HPDE6-E6E7 (cell line): ENCODE measurements at regions not wholly inside any gene's neighbourhood (a gene's known extent, or its start where the extent isn't known, plus 50 kb on each side); places are given as distances from the start of the nearest gene placed in this dataset.

Source experiments
- DNase-seq: peaks from one replicate; pipeline ENCODE4 v3.0.0; 2011; ENCODE audit warnings: missing footprints; ENCODE audit errors: extremely low spot score

DNA sequence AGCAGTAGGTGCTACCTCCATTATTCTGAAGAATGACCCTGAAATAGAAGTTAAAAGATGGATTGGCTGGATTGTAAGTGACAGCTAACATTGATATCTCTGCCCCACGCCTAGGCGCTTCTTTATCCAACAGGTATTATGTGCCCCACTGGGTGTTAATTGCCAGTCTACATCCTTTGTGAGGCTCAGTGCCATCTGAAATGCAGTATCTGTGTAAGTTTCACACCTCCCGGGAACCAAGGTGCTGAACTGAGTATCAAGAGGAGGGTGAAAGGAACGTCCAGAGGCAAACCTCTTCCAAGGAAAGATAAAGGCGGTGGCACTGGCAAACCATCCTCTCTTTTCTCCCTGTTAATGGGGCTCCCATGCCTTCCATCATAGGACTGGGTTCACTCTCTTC, 181.1 kb upstream of the UBL3 start:
- no peak for DNase-seq

DNA sequence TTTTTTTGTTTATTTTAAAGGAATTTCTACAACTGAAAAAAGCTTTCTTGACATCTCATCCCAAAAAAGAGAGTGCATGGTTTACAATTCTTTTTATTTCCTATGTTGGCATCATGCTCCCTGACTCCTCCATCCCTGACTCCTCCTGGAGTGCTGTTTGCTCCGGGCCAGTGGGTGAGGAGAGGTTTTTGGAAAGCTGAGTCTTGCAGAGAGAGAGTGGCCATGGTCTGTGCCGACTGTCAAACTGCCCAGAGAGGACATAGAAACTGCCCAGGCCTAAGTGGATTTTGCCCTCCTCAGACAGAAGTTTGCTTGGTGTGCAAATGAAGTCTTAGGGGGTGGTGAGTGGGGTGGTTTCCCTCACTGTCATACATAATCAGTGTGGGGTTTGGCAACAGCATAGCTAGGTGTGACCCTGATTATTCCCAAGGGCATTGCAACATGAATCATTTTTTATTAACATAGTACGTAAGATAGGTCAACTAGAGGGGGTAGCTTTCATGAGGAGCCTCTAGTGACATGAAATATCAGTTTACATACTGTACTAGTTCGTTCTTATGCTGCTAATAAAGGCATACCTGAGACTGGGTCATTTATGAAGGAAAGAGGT, 179.8 kb upstream of the UBL3 start:
- no peak for DNase-seq

DNA sequence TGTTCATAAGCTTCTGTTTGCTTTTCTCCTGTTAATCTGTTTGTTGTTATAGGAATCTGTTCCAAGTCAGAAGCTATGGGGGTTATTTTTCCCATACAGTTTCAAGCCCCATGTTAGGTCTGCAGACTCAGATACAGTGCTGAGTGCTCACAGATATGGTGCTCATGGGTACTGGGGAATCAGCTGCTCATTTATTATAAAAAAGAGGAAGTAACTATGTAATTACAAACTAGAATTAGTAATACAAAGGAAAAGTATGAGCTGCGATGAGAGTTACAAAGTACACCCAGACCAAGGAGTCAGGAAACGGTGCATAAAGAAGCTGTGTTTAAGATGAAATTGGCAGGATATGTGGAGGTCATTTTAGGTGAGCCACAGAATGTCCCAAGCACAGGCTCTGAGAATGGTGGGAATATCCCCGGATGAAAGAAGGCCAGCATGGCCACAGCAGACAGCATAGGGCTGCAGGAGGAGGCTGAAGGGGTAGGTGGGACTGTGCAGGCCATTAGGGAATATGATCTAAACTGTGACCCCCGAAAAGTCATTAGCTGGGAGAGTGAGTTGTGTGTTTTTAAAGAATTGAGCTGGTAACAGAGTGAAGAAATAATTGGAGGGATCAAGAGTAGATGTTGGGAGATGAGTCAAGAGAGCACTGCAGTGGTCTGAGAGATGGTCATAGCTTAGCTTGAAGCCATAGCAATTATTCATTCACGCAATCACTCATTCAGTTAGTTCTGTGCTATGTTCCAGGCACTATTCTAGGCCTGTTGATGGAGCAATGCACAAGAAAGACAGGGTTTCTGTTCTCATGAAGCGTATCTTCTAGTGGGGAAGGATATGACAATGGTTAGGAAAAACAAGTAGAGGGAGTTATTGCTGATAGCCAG, 177.4 kb upstream of the UBL3 start:
- DNase-seq = no peak

DNA sequence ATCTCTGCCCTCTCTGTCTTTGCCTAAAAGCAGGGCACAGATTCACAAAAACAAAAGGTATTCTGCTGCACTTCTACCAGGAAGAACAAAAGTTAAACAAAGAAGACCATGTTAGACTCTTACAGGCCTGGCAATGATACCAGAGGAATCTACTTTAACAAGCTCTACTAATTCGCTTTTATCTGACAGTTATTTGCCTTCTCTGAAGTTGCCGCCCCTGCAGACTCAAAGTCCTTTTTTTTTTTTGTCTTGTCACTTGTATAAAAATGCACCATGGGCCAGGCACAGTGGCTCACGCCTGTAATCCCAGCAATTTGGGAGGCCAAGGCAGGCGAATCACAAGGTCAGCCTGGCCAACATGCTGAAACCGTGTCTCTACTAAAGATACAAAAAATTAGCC, 176.5 kb upstream of the UBL3 start:
- DNase-seq = no peak

DNA sequence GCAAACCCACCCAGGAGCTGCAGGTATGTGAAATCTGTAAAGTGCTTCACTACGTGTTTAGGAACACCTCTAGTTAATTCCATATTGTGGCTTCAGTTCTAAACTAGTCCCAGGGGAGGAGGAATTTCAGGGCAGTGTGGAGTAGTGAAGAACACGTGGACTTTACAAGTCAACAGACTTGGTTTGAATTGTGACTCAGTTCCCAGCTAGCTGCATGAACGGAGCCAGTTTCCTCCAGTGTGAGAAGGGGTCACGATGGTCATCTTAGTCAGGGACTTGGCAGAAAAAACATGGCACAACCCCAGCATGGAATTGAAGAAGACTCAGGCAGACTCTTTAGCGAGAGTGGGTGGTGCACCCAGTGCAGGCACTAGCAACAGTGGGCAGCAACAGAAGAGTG, 175.7 kb upstream of the UBL3 start:
- no peak for DNase-seq

DNA sequence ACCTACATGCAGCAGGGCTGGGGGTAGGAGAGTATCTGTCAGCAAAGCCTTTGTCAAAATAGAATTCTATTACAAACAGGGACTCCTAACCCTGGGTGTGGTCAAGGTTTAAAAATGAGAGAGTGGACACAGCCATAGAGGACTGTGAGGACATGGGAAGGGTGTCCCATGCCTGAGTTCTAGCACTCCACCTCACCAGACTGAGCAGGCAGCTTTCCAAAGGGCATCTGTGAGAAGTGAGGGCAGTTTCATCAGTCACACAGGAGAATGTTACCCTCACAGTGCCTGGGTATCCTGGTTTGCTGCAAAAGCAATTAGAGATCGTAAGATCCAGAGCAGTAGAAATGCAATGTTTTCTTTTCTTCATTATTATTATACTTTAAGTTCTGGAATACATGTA, 174.9 kb upstream of the UBL3 start:
- DNase-seq = no peak

DNA sequence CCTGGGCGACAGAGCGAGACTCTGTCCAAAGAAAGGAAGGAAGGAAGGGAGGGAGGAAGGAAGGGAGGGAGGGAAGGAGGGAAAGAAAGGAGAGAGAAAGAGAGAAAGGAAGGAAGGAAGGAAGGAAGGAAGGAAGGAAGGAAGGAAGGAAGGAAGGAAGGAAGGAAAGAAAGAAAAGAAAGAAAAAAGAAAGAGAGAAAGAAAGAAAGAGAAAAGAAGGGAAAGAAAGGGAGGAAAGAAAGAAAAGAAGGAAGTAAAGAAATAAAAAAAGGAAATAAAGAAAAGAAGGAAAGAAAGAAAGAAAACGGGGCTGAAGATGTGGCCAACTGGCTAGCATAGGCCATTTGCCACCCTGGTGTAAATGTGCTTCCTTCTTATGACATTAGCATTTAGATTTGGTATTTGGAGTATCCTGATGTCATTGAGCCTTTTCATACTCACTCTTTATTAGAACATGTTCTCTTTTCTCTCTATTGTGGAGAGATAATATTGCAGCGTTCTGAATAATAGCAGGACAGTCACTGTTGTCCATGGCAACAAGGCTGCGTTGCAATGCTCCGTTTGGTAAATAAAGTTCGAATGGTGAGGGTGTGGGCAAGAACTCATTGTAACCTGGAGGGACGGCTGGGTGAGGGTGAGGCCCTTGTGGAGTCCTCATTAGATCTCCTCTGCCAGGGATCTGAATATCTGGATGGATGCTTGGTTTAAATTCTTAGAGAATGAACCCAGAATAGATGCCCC, 173.9 kb upstream of the UBL3 start:
- DNase-seq = no peak

DNA sequence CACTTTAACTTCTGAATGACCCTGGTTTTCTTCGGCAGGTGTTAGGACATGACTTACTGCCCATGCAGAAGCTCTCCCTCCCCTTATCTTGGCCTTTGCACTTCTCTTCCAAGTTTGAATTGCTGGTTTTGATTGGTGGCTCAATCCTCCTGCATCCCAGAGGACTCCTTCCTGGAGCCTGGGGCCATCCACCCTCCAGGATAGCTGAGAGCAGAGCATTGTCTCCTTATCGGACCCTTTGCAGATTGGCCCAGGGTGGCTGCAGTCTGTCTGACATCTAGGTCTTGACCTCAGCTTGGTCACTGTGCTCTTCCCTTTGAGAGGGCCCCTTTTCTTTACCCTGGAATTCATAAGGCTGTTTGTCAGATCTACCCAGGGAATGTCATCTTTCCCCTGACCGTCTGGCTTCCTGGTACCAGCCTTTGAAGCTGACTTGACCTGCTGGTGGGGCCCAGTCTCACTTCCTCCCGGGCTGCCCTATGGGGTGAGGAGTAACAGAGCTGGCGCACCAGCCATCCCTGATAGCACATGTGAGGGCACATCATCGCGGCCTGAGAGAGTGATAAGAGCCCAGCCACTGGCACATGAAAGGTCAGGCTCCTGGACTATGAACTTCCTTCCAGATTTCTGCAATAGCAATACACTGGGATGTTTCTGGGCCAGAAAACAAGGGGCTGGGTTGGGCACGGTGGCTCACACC, 172.9 kb upstream of the UBL3 start:
- no peak for DNase-seq

DNA sequence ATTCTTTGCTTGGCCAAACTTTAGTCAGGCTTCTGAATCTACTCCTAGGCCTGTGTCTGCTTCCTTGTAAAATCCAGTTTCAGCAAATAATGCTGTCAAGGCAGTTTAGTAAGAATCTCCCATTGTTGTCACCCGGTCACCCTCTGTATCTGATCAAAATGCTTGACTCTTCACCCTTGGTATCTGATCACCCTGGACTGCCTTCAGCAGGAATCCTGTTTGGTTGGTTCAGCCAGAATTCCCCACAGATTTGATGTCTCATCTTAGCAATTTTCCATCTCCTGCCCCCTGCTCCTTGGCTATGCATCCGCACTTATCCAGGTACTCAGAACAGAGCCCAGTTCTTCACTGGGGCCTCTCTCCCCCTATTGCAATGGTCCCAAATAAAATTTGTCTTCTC, 172.4 kb upstream of the UBL3 start:
- DNase-seq = no peak

DNA sequence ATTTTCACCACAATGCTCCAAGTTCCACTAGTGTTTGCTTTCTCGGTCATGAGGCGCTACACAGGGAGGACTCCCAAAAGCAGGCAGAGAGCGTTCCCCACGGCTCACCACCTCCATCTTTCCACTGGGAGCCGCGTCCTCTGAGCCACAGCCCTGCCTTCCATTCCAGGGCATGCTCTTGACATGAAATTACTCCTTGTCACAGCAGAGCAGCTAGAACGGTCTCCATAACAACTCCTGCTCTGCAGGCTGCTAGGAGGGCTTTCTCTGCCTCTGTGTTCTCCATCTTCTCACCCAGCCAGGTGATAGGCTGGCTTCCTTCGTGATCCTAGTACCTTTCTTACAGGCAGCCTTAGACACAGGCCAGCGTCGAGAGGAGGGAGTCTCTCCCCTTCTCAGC, 171.8 kb upstream of the UBL3 start:
- no peak for DNase-seq

DNA sequence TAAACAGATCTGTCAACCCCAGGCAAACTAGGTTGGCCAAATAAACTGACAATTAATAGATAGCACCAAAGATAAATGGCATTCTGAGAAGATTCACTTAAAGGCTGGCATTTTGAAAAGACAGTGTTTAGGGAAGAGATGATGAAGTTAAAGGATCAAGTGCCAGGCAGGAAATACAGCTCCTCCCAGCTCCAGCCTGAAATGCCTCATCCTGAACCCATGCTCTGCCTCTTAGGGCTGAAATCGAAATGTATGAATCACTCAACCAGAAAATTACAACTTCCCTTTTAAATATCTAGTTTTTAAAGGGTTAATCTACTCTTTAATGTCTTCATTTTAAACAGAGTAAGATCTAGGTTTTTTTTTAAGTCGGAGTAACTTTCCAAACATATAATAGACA, 171.2 kb upstream of the UBL3 start:
- DNase-seq = no peak

DNA sequence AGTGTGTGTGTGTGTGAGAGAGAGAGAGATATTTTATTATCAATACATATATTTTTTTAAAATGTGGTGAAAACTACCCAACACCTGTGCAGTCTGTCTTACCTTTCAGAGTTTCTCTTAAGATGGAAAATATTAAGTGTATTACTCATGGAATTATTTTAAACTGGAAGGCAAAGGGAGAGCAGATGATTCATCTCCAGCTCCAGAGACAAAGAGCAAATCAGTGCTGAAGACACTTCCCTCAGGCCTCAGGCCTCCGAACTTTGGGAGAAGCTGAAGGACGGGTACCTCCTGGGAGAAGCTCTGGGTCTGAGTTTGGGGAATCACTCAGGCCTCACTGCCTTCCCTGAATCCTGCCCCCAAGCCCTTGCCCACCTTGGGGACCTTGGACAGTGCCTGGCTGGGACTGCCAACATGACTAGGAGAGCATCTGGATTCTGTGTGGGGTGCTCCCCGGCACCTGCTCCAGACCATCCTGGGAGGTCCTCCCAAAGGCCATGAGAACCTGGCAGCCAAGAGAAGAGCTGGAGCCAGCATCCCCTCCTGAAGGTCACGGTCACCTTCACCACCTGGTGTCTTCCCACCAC, 170.4 kb upstream of the UBL3 start:
- peak; percentile 7 for DNase-seq

DNA sequence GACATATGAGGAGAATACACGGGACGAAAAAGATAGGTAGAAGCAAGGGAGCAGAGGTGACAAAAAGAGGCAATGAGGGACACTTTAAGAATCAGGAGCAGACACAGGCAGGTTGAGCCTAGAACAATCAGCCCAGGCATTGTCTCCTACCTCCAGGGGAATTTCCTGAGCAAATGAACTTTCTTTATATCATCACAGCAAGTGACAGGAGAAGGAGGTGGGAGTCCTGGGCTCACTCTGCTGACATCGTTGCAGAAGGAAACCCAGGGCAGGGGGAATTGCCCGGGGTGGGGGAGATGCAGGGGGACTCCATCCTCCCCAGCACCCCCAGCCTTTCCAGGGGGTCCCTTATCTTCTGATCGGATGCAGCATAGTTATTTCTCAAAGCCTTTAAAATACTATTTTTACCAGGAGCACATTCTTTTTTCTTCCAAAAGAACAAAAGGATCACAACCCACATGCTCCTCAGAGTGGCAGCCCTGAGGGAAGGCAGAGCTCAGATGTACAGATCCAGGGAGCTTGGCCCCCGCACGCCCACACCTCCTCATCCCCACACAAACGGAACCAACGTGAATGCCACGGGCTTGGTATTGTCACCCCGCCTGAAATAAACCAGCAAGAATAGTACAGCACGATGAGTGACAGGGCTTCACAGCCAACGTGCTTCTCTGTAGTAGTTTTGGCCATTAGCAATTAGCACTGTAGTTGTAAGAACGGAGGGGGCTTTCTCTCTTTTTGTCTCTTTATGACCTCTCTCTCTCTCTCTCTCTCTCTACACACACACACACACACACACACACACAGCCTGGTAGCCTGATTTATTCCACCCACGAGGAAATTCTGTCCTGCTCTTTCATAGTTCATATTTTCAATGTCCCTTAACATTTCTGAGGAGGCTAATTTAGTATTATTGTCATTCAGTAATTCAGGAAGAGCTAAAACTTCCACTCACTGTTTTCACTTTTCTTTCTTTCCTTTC, 169.5 kb upstream of the UBL3 start:
- DNase-seq = no peak

DNA sequence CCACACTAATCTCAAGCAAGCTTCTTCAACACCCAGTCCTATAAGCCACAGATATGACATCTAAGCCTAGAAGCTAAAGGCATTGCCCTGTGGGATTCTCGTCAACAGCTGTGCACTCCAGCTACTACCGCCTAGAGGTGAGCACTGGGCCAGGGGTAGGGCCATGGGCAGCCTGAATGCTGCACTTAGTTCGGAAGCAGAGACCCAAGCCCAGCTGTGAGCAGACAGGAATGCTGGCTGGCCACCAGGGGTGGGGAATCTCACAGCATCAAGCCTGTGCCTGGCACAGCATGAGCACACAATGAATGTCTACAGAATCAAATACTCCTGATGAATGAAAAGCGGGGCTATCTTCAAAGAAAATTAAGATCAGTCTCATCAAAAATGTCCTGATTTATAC, 167.5 kb upstream of the UBL3 start:
- DNase-seq = no peak

DNA sequence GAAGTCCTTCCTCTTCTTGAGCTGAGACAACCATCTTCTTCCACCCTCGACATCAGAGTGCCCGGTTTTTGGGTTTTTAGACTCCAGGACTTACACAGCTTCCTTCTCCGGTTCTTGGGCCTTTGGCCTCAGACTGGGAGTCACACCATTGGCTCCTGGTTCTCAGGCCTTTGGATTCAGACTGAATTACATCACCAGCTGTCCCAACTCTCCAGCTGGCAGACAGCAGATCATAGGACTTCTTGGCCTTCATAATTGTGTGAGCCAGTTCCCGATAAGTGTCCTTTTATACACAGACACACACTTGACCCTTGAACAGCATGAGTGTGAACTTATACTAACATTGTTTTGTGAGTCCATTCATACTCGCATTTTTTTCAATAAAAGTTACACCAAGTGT, 166.0 kb upstream of the UBL3 start:
- DNase-seq = no peak

DNA sequence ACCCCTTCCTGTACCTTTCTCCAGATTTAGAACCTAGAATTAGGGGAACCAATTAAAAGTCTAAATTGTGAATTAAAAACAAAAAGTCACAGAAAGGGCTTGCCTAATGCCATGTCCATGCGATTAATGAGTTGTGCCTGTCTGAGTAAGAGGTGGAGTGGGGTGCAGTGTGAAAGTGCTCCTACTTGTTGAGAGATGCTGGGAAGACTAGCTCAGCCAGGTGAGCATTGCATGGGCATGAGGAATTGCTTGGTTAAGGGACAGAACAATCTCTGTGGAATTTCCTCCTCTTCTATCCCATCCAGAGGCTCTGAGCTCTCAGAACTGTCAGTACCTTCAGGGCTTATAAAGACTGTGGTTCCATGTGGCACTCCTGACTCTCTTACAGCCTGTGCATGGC, 159.0 kb upstream of the UBL3 start:
- DNase-seq = no peak

DNA sequence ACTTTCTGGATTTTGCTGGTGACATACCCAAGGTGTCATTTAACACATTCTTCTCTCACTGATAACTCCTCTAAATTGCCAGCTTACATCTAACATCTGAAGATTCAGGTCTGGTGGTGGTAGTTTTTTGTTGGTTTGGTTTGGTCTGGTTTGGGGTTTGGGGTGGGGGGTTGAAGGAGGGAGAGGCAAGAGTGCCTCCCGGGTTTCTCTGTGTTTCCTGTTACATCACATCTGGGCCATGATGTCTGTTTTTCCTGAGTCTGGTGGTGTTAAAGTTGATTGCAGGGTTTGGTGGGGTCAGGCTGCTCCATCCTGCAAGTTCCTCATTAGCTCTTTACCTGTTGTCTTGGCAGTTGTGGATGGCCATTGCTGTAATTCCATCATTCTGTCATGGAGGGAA, 155.8 kb upstream of the UBL3 start:
- DNase-seq = no peak

DNA sequence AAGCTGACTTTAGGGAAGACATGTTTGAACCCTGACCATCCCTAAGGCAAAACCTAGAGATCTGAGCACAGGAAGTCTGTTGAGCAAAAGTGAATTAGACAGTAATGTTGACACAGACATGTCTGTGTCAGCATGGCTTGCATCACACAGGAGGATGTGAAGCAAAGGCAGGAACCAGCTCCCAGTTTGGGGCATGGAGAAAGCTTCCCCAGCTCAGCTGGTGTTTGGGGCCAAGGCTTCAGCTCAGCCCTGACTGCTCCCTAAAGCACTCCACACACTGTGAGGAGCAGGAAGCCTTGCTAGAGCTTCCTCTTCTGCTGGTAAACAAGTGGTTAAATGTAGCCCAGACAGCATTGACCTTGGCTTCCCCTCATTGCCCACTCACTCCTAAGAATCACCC, 153.8 kb upstream of the UBL3 start:
- no peak for DNase-seq

DNA sequence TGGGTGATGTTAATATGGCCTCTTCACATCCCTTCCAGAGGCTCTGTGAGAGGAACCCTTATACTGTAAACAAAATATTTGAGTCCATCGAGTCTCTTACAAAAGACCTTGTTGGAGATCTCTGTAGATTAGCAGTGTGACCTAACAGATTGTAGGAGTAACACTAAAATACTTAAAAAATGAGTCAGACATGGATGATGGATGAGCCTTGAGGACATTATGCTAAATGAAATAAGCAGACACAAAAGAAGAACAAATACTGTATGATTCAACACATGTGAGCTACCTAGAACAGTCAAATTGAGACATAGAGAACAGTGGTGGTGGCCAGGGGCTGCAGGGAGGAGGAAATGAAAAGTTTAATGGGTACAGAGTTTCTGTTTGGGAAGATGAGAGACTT, 152.2 kb upstream of the UBL3 start:
- no peak for DNase-seq

DNA sequence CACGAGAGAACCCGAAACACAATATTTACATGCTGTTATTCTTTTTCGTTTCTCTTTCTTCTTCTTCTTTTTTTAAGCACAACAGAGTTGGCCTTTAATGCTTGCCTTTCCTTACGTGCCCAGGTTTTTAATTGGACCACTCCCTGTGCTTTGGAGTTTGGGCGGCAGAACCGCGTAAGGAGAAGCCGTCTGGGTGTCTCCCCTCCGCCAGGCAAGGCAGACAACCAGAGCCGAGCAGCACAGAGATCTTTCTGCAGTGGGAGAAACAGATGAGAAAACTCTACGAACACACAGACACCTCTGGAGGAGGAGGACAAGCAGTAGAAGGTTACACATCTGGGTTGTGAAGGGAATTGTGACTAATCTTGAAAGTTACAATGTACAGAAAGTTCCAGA, 150.0 kb upstream of the UBL3 start:
- no peak for DNase-seq
